ENCODE measurements at regions not wholly inside any gene's neighbourhood (a gene's known extent, or its start where the extent isn't known, plus 50 kb on each side); places are given as distances from the start of the nearest gene placed in this dataset.
"Not testable (repeated sequence)": the region's sequence is repeated elsewhere in the genome, so short reads cannot be mapped to it uniquely, and the experiment has no call there.

DNA sequence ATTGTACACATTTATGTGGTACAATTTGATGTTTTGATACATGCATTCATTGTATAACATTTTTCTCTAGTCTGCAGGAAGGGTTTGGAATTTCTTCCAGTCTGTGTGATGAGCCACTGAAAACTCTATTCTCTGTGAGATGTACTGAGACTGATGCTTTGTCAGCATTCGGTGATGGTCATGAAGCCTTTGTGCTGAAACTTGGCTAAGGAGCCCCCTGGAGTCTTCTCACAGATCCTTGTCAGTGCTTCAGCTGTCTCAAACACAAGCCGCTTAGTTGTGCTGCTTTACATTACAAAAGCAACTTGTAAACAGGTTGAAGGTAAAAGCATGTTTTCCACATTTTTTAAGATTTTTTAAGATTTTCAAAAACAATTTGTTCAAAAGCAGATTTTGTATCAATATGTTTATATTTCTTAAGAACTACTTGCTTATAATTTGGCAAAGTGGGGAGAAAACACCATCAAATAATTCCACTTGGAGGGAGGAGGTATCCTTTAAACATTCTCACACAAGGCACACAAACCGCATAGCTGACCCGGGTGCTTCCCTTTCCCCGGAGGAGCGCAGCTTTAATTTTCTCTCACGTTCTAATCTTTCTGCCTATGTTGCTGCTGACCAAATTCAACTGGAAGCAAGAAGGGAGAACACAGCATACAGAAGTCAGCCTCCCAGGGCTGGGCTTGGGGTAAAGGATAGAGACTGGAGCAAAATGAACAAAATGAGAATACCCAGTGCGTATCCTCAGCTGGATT is 249.8 kb upstream of the VSTM2A start:
- no peak for DNase-seq

DNA sequence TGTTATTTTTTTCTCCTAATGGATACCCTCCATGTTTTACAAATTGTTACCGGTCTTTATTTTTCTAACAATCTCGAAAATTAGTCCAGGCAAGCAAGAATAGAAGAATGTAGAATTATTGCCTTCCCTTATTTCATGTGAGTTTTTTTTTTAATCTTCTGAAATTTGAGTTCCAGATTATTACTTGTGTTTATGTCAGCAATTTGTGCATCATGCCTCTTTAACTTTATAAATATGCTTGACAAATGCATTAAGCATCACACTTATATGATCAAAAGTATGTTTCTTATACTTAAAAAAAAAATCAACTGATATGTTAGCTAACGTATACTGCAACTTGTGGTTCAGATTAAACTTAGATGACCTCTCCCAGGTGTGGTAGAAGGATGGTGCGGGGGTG is 242.7 kb upstream of the VSTM2A start:
- no peak for DNase-seq

GRCh38 chr7:54315955-54316354 is 226.2 kb upstream of the VSTM2A start:
- not testable (repeated sequence) for DNase-seq

DNA sequence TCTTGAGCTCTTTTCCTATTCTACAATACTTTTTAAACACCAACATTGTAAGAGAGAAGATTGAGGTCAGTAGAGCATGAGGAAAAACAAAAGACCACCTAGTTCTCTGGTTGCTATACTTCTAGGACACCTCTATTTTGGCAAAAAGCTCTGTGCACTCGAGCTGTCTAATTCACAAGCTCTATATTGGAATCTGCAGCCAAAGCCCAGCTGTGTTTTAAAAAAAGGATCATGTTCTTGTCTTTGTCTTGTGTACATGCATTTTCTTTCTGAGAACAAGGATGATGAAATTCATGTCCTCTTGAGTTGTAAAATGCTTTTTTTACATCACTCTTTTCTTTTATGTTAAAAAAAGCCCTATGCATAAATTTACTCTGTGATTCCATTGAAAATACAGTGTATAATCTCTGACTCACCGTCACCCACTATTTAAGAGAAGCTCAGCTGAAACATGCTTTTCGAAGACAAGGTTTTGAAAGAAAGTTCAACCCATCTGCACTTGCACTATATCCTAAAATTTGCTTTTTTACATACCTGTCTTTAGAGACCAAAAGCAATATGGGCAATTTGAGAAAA is 215.5 kb upstream of the VSTM2A start:
- DNase-seq = no peak

- no peak for DNase-seq
These were observed 211.9 kb upstream of the VSTM2A start for GRCh38 chr7:54330216-54330800.

DNA sequence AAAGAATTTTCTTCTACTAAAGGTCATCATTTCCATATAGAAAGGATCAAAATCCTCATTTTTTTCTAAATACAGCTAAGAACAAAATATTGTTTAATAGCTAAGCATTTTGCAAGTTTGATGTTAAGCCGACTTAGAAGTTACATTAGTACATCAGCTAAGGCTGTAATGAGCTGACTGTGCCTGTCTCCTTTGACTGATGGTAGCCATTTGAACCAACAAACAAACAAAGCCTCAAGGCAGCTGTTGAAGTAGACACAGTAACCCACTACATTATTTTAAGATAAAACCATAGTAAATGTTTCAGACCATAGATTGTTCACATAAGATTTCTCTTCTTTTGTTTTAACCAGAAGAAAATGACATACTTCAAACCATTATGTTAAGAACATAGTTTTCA is 210.9 kb upstream of the VSTM2A start:
- DNase-seq = no peak

- no peak for DNase-seq
These were observed 209.9 kb upstream of the VSTM2A start for GRCh38 chr7:54332301-54332700.

GRCh38 chr7:54333952-54334351 is 208.2 kb upstream of the VSTM2A start:
- no peak for DNase-seq

DNA sequence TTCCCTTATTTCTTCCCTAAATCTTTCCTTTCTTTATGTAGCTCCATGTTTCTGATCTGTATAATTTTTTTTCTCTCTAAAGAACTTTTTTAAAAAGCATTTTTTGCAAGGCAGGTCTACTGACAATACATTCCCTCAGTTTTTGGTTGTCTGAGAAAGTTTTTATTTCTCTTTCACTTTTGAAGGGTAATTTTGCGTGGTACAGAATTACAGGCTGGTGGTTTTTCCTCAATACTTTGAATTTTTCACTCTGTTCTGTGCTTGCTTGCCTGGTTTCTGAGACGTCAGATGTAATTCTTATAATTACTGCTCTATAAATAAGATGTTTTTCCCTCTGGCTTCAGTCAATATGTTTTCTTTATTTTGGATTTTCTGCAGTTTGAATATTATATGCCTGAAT is 205.4 kb upstream of the VSTM2A start:
- no peak for DNase-seq

GRCh38 chr7:54337466-54337865 is 204.7 kb upstream of the VSTM2A start:
- DNase-seq = no peak

DNA sequence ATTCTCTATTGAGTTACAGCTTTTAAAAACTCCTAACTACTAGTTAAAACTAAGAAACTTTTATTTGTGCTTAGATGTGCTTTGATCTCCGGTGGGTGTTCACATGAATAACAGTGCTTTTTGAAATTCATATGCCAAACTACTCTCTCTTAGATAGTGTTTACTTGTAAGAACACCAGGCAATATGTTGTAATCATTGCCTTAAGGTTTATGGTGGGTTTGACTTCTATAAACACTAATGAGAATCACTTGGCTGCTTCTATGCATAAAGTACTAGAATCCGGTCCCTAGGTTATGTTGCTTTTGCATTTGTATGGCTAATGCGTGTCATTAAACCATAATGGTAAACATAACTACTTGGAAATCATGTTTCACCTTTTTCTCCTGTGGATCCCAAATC is 203.9 kb upstream of the VSTM2A start:
- no peak for DNase-seq

DNA sequence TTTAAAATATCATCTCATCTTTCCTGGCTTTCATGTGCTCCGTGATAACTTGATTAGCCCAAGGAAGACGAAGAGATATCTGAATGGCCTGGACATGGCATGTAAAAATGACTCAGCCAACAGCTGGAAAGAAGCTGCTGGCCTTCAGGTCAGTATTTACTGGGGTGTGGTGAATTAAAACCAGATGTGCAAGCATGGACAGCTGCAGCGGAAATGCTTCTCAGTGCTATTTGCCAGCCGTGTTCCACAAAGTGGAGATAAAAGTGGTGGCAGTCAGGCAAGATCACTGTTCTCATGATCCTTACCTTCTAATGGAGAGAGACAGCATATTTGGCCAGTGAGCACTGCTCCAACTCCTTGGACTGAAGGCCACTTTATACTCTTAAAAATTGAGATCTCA is 203.1 kb upstream of the VSTM2A start:
- DNase-seq = no peak

DNA sequence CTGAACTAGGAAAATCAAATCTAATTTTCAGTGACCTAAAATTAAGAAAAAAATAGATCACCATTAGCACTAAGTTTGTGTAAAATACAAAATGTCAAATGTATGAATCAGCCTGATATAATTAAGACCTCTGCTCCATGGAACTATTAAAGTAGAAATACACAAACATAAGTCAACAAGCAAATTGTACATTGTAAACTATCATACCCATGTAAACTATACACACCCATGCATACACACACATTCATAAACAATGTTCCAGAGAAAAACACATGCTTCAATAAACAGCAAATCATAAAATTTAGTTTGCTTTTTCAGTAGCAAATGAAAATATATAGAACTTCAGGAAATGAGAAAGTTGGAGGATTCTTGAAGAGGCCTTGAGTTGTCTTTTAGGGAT is 199.7 kb upstream of the VSTM2A start:
- no peak for DNase-seq

- no peak for DNase-seq
These were observed 198.7 kb upstream of the VSTM2A start for GRCh38 chr7:54343511-54343910.

GRCh38 chr7:54345746-54346145 is 196.4 kb upstream of the VSTM2A start:
- DNase-seq = no peak

DNA sequence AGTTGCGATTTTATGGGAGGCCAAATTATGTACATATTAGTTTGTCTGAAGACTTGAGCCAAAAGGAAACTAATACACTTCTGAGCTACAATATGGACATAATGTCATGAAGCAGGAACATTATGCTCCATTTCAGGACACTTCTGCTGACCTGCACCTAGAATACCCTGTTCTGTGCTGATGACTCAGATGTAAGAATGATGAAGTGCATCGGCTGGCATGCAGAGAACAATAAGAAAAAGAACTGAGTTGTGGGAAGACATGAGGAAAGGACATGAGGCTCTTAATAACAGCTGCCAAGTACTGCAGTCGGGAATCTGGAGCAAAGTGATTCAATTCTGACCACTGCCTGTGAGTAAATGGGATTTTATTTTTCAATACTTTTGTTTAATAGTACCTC is 192.9 kb upstream of the VSTM2A start:
- no peak for DNase-seq

DNA sequence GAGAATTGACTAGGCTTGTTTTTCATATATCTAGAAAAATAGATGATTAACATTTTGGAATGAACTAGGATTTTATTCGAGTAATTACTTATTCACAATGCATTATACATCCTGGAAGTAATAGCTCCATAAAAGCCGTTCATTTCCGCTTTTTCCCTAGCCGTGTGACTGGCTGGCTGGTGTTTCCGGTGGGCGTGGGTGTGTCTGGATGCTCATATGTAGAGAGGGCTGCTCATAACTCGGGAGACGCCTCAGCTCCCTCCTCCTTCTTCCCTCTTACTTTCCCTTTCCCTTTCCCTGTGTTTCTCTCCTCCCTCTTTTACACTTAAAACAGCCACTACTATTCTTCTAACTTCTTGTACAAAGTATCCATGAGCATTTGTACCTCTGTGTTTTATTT is 187.7 kb upstream of the VSTM2A start:
- DNase-seq = no peak

- DNase-seq = no peak
These were observed 186.3 kb upstream of the VSTM2A start for GRCh38 chr7:54355842-54356241.

DNA sequence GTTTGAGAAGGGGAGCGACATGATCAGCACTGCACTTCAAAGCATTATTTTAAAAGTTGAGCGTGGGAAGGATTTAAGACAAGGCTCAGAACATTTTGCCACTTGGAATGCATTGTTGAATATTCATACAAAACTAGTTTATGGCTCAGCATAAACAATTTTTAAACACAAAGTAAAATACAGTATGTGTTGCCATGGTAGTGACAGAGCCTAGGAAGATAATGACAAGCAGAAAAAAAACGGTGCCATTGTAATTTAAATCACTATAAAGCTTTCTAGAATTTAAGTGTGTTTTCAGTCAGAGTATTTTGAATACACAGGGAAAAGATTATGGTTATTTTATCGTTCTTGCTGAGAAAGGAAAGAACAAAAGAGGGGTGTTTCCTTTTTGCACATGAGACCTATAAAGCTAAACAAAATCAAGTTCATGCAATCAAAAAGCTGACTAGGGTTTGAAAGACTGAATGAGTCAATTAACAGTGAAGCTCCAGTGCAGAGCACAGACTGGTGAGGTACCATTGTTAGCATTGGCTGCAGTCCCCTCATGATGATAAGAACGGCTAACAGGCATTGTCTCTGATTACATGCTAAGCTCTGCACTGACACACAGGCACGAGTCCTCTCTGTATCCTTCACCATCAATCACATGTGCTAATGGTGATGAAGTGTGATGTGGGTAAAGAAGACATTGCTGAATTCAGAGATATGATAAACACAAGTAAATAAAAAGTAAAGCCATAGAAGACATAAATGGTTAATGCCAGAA is 181.9 kb upstream of the VSTM2A start:
- no peak for DNase-seq

DNA sequence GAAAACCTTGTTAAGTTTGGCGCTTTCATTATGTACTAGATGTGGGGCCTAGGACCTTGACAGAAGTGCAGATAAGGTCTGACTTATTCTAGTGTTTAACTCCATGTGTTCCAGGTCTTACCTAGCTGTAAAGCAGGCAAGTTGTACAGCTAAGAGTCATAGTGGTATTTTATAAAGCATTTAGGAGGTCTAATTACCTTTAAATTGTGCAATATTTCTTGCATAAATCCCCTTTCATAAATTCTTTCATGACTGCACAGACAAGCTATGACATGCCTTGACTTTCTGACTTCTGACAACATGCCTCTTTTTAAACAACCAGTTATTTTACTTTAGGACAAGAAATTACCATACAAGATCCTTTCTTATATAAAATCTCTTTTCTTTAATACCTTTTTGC is 151.6 kb upstream of the VSTM2A start:
- DNase-seq = no peak

GRCh38 chr7:54392935-54393334 is 149.2 kb upstream of the VSTM2A start:
- no peak for DNase-seq

DNA sequence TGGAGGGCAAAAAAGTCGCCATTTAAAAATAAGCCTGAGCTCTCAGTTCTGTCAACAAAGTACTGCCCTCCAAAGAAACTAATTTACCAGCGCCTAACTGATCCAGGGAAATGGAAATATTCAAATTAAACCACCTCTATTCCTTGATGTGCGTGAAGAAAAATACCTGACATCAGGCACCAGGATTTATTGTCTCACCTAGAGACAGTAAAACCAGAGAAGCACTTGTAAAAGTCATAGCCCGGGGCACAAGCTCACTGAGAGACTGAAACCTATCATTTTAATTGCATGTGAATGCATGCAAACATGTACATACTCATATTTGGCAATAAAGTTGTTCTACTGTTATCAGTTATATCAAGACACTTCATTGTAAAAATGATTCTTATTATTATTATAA is 147.3 kb upstream of the VSTM2A start:
- DNase-seq = no peak

DNA sequence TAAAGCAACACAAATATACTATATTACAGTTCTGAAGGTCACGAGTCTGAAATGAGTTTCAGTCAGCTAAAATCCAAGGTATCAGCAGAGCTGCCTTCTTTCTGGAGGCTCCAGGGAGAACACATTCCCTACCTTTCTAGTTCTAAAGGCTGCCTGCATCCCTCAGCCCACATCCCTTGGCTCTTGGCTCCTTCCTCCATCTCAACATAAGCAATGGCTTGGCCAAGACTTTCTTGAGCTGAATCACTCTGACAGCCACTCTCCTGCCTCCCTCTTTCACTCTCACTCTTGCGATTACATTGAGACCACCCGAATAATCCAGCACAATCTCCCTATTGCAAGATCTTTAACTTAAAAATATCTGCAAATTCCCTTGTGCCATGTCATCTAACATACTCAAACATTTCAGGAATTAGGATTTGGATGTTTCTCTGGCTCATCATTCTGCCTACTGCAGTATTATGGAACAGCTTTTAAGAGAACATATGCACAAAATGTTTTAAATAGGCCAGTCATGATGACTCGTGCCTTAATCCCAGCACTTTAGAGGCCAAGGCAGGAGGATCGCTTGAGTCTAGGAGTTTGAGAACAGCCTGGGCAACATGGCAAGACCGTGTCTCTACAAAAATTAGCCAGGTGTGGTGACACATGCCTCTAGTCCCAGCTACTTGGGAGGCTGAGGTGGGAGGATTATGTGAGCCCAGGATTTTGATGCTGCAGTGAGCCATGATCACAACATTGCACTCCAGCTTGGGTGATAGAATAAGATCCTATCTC is 144.2 kb upstream of the VSTM2A start:
- DNase-seq = no peak
